Stomach (tissue), 8 donors: ENCODE measurements at regions not wholly inside any gene's neighbourhood (a gene's known extent, or its start where the extent isn't known, plus 50 kb on each side); places are given as distances from the start of the nearest gene placed in this dataset.

ENCODE experiments used
- DNase-seq, 2 donors: peaks; one replicate each; pipeline versions ENCODE4 v3.0.0 to v3.0.0-alpha.2; 2013 to 2019
- H3K27ac ChIP-seq, 5 donors: fragments of 200-600 bp in 4 of 5; sonication (generic) in 4 of 5; one replicate each; pipeline ENCODE4 v1.5.1; 2013 to 2019; ENCODE audit warnings: mild to moderate bottlenecking in 1 of 5, moderate library complexity in 1 of 5
- H3K27me3 ChIP-seq, 3 donors: fragments of 200-600 bp; sonication (generic); one replicate each; pipeline ENCODE4 v1.5.1; 2017 to 2019; ENCODE audit warnings: mixed run types in 1 of 3
- H3K36me3 ChIP-seq, 4 donors: fragments of 200-600 bp; sonication (generic); 1 replicate in 3 of 4; 2 replicates in 1 of 4; pipeline ENCODE4 v1.5.1; 2016 to 2019
- H3K4me1 ChIP-seq, 4 donors: fragments of 200-600 bp; sonication (generic); one replicate each; pipeline ENCODE4 v1.5.1; 2016 to 2019
- H3K4me3 ChIP-seq, 4 donors: fragments of 200-600 bp; sonication (generic) in 3 of 4; one replicate each; pipeline ENCODE4 v1.5.1; 2016 to 2019; ENCODE audit warnings: mild to moderate bottlenecking in 1 of 4
- H3K9me3 ChIP-seq, 4 donors: fragments of 200-600 bp; sonication (generic); one replicate each; pipeline ENCODE4 v1.5.1; 2016 to 2019
- CTCF ChIP-seq, 7 experiments: fragments of 450-650 bp in 4 of 7; fragments of 200-600 bp in 3 of 7; sonication (generic) in 3 of 7; IDR thresholded peaks; one replicate each; pipeline ENCODE4 v1.5.1; 2016 to 2019; ENCODE audit warnings: antibody characterized with exemption in 7 of 7, control low read depth in 2 of 7, mild to moderate bottlenecking in 1 of 7
- EP300 ChIP-seq: sonication (generic); formaldehyde crosslinking; IDR thresholded peaks from one replicate; pipeline ENCODE4 v1.6.1; 2017; ENCODE audit warnings: antibody characterized with exemption
- POLR2A ChIP-seq, 4 donors: fragments of 450-650 bp; IDR thresholded peaks; one replicate each; pipeline ENCODE4 v1.6.1; 2016; ENCODE audit warnings: antibody characterized with exemption in 4 of 4, control low read depth in 2 of 4, mild to moderate bottlenecking in 1 of 4, moderate library complexity in 1 of 4
- POLR2AphosphoS5 ChIP-seq, 3 donors: sonication (generic); formaldehyde crosslinking; IDR thresholded peaks; one replicate each; pipeline ENCODE4 v1.6.1; 2016; ENCODE audit warnings: antibody characterized with exemption in 3 of 3
- WGBS, 5 donors: extraction: QIAGEN DNeasy Blood & Tissue Kit in 3 of 5; methylation state at CpG; one replicate each; pipeline versions ENCODE4 v1.1.5 to v1.1.7; 2013 to 2018; 5-methylcytosine and 5-hydroxymethylcytosine counted together
- intact Hi-C: fragments of 100-400 bp; cut with DNase I; formaldehyde crosslinking; loops from one replicate; pipeline ENCODE4 v1.15.1; 2023; ENCODE audit warnings: low total_unique reads
- donor health status: healthy with polysubstance abuse.
- donor health status: Bipolar disorder and iron deficiency.
- donor health status: healthy.

GRCh38 chr7:49425277-49425818 is 348.1 kb upstream of the VWC2 start:
- Histone ChIP-seq H3K27ac (no peak overlapping the region), H3K4me3 (no peak overlapping the region), H3K4me1 (no peaks in the 10 kb centered on the region), H3K9me3 (no peaks in the 10 kb centered on the region), H3K36me3 (no peaks in the 10 kb centered on the region), H3K27me3 (no peaks in the 10 kb centered on the region)
- DNase-seq = no peak
- TF ChIP-seq POLR2A (IDR thresholded peaks at IDR 0.05) (no peak), POLR2AphosphoS5 (IDR thresholded peaks at IDR 0.05) (no peak), CTCF (IDR thresholded peaks at IDR 0.05) (no peak), EP300 (no peak)
- WGBS, 5 donors = 30 to 46% (median 38%) methylated on average over 5 of the region's 5 CpGs
- intact Hi-C loops = no loop called here

- intact Hi-C loops = no loop called here
- no peak for DNase-seq
These were observed 341.2 kb upstream of the VWC2 start for GRCh38 chr7:49432254-49432653.

GRCh38 chr7:49433794-49434193 is 339.6 kb upstream of the VWC2 start:
- Histone ChIP-seq H3K4me3 (no peak overlapping the region), H3K4me1 (no peaks in the 10 kb centered on the region), H3K9me3 (no peaks in the 10 kb centered on the region), H3K27me3 (no peaks in the 10 kb centered on the region), H3K27ac (no peak overlapping the region), H3K36me3 (no peaks in the 10 kb centered on the region)
- DNase-seq = no peak
- intact Hi-C loops = no loop called here
- TF ChIP-seq POLR2AphosphoS5 (IDR thresholded peaks at IDR 0.05) = no peak
- TF ChIP-seq EP300 = no peak
- TF ChIP-seq CTCF (IDR thresholded peaks at IDR 0.05) = no peak
- TF ChIP-seq POLR2A (IDR thresholded peaks at IDR 0.05) = no peak

More at GRCh38 chr7:49432254-49432653, 341.2 kb upstream of the VWC2 start:
- 86 to 94% (median 94%) methylated on average over 4 of the region's 4 CpGs for WGBS, 5 donors
- H3K27me3 ChIP-seq = no peaks in the 10 kb centered on the region
- H3K4me1 ChIP-seq = no peaks in the 10 kb centered on the region
- no peaks in the 10 kb centered on the region for H3K36me3 ChIP-seq
- no peaks in the 10 kb centered on the region for H3K9me3 ChIP-seq
- H3K4me3 ChIP-seq = no peak overlapping the region
- no peak for TF ChIP-seq EP300
- no peak for TF ChIP-seq POLR2AphosphoS5 (IDR thresholded peaks at IDR 0.05)
- no peak for TF ChIP-seq POLR2A (IDR thresholded peaks at IDR 0.05)
- TF ChIP-seq CTCF (IDR thresholded peaks at IDR 0.05) = no peak
- no peak overlapping the region for H3K27ac ChIP-seq

GRCh38 chr7:49434846-49435245 is 338.6 kb upstream of the VWC2 start:
- no peaks in the 10 kb centered on the region for H3K27me3 ChIP-seq
- 43 to 58% (median 51%) methylated on average over 1 of the region's 1 CpG for WGBS, 5 donors
- no peaks in the 10 kb centered on the region for H3K9me3 ChIP-seq
- intact Hi-C loops = no loop called here
- DNase-seq = no peak
- H3K4me1 ChIP-seq = no peaks in the 10 kb centered on the region
- TF ChIP-seq POLR2AphosphoS5 (IDR thresholded peaks at IDR 0.05) (no peak), EP300 (no peak), POLR2A (IDR thresholded peaks at IDR 0.05) (no peak), CTCF (IDR thresholded peaks at IDR 0.05) (no peak)
- no peak overlapping the region for H3K4me3 ChIP-seq
- no peak overlapping the region for H3K27ac ChIP-seq
- H3K36me3 ChIP-seq = no peaks in the 10 kb centered on the region
